Activated naive CD8-positive, alpha-beta T cell treated with anti-CD3 and anti-CD28 coated beads, Interleukin-2, amount 50 U/mL, for 24 hours (primary cell): ENCODE measurements at regions not wholly inside any gene's neighbourhood (a gene's known extent, or its start where the extent isn't known, plus 50 kb on each side); places are given as distances from the start of the nearest gene placed in this dataset.
A peak's percentile ranks its signal among the peaks of the same experiment; 100 is the strongest.

Experiments used
- ATAC-seq: fragments of 150-1000 bp; cut with Tn5 transposase; one replicate; pipeline ENCODE4 v1.10.0; 2021
- DNase-seq: peaks from one replicate; pipeline ENCODE4 v3.0.0; 2021
- H3K27ac Mint-ChIP-seq: one replicate; pipeline ENCODE4 v1.8.0; 2021; ENCODE audit warnings: mild to moderate bottlenecking, mixed read lengths
- H3K27me3 Mint-ChIP-seq: one replicate; pipeline ENCODE4 v1.8.0; 2021; ENCODE audit warnings: mixed read lengths
- H3K36me3 Mint-ChIP-seq: one replicate; pipeline ENCODE4 v1.8.0; 2021; ENCODE audit warnings: low read depth, mixed read lengths
- H3K4me1 Mint-ChIP-seq: one replicate; pipeline ENCODE4 v1.8.0; 2021; ENCODE audit warnings: mixed read lengths
- H3K4me3 Mint-ChIP-seq: one replicate; pipeline ENCODE4 v1.8.0; 2021; ENCODE audit warnings: mild to moderate bottlenecking, moderate library complexity, mixed read lengths
- H3K9me3 Mint-ChIP-seq: one replicate; pipeline ENCODE4 v1.8.0; 2021; ENCODE audit warnings: mixed read lengths

DNA sequence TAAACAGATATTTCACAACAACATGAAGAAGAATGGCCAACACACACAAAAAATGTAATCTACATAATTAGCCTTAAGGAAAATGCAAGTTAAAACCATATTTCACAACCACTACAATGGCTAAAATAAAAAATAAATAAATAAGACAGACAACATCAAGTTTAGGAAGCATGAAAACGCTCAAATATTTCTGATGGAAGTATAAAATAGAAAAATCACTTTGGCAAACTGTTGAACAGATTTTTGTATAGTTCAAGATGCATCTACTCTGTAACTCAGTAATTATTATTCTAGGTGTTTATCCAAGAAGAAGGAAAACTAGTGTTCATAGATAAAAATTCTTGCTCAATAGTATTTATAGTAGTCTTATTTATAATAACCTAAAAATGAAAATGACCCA is 1410.1 kb upstream of the ADGRB3 start:
- H3K9me3 Mint-ChIP-seq: peaks cover 14% of the 10 kb centered on the region
- ATAC-seq (no peak), DNase-seq (no peak)
- no peaks in the 10 kb centered on the region for H3K27me3 Mint-ChIP-seq
- H3K27ac Mint-ChIP-seq: no peak overlapping the region
- H3K4me3 Mint-ChIP-seq: no peak overlapping the region
- no peaks in the 10 kb centered on the region for H3K4me1 Mint-ChIP-seq
- no peaks in the 10 kb centered on the region for H3K36me3 Mint-ChIP-seq

DNA sequence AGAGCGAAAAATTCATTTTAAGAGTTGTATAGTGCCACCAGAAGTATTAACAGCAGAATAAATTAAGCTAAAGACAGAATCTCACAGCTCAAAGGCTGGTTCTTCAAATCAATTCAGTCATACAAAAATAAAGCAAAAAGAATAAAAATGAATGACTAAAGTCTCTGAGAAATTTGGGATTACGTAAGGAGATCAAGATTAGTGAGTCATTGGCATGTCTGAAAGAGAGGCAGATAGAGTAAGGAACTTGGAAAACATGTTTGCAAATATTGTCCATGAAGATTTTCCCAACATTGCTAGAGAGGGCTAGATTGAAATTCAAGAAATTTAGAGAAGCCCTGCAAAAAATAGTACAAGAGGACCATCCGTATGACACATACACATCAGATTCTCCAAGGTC is 1413.9 kb upstream of the ADGRB3 start:
- no peaks in the 10 kb centered on the region for H3K4me1 Mint-ChIP-seq
- H3K4me3 Mint-ChIP-seq: no peak overlapping the region
- H3K9me3 Mint-ChIP-seq: peaks cover 4% of the 10 kb centered on the region
- no peak overlapping the region for H3K27ac Mint-ChIP-seq
- no peaks in the 10 kb centered on the region for H3K27me3 Mint-ChIP-seq
- ATAC-seq (no peak), DNase-seq (no peak)
- H3K36me3 Mint-ChIP-seq: no peaks in the 10 kb centered on the region

DNA sequence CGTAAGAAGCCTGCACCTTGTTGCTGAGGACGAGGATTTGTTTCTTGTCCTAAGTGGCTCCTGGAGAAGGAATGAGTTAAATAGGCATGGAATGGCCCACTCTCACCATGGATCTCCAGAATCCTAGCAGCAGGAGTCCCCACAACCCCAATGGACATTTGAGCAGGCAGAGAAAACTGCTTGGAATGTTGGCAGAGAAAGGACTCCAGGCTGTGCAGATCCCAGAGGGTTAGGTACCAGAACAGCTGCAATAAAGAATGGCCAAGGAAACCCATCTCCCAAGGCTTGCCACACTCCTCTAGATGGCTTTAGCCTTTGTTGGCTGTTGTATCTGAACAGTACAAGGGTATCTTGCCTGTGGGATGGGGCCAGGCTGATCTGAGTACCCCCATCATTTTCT is 1415.7 kb upstream of the ADGRB3 start:
- Mint-ChIP-seq H3K4me1 (no peaks in the 10 kb centered on the region), H3K9me3 (peaks cover 4% of the 10 kb centered on the region), H3K27ac (no peak overlapping the region), H3K27me3 (no peaks in the 10 kb centered on the region), H3K4me3 (no peak overlapping the region), H3K36me3 (no peaks in the 10 kb centered on the region)
- no peak for DNase-seq
- ATAC-seq: peak; percentile 10

DNA sequence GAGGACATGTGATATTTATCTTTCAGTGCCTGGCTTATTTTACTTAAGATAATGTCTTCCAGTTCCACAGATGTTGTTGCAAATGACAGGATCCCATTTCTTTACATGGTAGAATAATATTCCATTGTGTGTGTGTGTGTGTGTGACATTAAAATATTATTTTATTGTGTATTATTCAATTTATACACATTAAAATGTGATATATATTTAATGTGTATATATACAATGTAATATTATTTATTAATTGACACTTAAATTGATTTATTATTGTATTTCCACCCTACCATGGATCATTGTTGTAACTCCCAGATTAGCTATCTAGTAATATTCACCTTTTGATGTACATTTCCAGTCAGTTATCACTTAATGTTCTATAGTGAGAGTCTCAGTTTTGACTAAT is 1422.5 kb upstream of the ADGRB3 start:
- no peaks in the 10 kb centered on the region for H3K36me3 Mint-ChIP-seq
- DNase-seq (no peak), ATAC-seq (no peak)
- peaks cover 3% of the 10 kb centered on the region for H3K9me3 Mint-ChIP-seq
- H3K27ac Mint-ChIP-seq: no peak overlapping the region
- no peaks in the 10 kb centered on the region for H3K27me3 Mint-ChIP-seq
- H3K4me1 Mint-ChIP-seq: no peaks in the 10 kb centered on the region
- no peak overlapping the region for H3K4me3 Mint-ChIP-seq

DNA sequence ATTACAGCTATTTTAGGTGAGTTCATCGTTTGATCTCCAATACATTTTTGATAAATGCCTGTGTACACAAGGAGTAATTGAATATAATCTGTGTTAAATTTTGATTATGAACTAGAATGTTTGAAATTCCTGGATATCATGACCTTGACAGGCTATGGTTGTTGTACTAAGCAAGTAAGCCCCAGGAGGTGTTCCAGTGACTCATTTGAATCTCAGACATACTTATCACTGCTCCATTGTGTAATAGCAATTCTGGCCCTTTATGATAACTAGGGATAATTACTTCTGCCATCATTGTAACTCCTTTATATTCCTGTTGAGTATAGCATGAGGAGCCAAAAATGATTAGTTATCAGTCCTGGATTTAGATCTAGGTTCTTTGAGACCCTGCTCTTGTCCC is 1424.6 kb upstream of the ADGRB3 start:
- Mint-ChIP-seq H3K27ac (no peak overlapping the region), H3K4me1 (no peaks in the 10 kb centered on the region), H3K27me3 (no peaks in the 10 kb centered on the region), H3K9me3 (peaks cover 3% of the 10 kb centered on the region), H3K36me3 (no peaks in the 10 kb centered on the region), H3K4me3 (no peak overlapping the region)
- DNase-seq (no peak), ATAC-seq (no peak)

DNA sequence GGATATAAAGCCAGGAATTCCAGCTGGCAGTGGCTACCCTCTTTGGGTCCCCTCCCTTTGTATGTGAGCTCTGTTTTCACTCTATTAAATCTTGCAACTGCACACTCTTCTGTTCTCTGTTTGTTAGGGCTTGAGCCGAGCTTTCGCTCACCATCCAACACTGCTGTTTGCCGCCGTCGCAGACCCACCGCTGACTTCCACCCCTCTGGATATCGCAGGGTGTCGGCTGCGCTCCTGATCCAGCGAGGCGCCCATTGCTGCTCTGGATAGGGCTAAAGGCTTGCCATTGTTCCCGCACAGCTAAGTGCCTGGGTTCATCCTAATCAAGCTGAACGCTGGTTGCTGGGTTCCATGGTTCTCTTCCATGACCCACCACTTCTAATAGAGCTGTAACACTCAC is 1433.5 kb upstream of the ADGRB3 start:
- no peak for DNase-seq
- no peaks in the 10 kb centered on the region for H3K36me3 Mint-ChIP-seq
- no peaks in the 10 kb centered on the region for H3K4me1 Mint-ChIP-seq
- no peaks in the 10 kb centered on the region for H3K9me3 Mint-ChIP-seq
- no peak for ATAC-seq
- no peak overlapping the region for H3K4me3 Mint-ChIP-seq
- no peak overlapping the region for H3K27ac Mint-ChIP-seq
- H3K27me3 Mint-ChIP-seq: no peaks in the 10 kb centered on the region

DNA sequence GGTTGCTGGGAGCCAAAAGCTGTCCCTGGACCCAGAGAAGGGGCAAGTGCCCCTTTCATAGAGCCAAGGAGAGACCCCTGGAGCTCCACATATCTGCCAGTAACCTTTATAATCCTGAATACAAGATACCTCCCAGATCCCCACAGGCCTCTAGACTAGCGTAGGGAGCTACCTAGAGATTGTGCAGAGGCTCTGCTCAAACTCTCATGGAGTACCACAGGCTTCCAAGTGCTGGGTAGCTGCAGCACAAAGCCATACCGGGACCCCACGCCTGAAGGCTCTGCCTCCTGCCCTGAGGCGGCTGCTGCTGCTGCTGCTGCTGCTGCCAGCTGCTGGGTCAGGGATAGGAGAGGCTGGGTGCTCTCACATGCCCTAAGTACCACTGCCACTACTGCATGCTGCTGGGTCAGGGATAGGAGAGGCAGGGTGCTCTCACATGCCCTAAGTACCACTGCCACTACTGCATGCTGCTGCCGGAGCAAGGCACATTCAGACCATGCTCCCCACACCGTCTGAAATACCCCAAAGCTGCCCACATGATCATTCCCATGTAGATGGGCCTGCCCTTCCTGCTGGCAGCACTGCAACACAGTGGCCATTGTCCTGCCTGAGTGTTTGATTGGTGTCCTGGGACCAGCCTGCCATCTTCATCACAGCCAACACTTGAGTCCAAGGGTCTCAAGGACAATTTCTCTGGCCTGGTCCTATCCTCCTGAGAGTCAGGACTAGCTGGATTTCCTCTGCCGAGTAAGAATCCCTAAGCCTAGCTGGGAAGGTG is 1434.3 kb upstream of the ADGRB3 start:
- no peak overlapping the region for H3K4me3 Mint-ChIP-seq
- H3K4me1 Mint-ChIP-seq: no peaks in the 10 kb centered on the region
- H3K9me3 Mint-ChIP-seq: no peaks in the 10 kb centered on the region
- ATAC-seq (no peak), DNase-seq (no peak)
- H3K36me3 Mint-ChIP-seq: no peaks in the 10 kb centered on the region
- no peaks in the 10 kb centered on the region for H3K27me3 Mint-ChIP-seq
- no peak overlapping the region for H3K27ac Mint-ChIP-seq

DNA sequence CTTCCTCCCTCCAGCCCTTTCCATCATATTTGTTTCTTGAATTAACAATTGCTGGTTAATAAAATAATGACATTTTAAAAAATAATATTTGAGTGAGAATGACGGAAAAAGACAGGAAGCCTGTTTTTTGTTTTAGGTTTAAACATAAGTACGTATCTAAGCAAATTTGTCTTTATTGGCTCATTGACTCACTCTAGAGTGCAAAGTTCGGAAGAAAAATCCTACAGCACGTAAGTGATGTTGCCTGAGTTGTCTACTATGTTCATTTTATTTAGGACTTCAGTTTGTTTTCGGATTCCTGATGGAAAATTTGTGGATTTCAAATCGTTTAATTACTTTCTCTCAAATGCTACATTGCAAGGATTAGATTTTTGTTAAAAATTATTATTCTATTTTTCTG is 1435.7 kb upstream of the ADGRB3 start:
- no peaks in the 10 kb centered on the region for H3K9me3 Mint-ChIP-seq
- DNase-seq (no peak), ATAC-seq (no peak)
- no peaks in the 10 kb centered on the region for H3K36me3 Mint-ChIP-seq
- H3K4me1 Mint-ChIP-seq: no peaks in the 10 kb centered on the region
- no peak overlapping the region for H3K27ac Mint-ChIP-seq
- H3K27me3 Mint-ChIP-seq: no peaks in the 10 kb centered on the region
- no peak overlapping the region for H3K4me3 Mint-ChIP-seq

DNA sequence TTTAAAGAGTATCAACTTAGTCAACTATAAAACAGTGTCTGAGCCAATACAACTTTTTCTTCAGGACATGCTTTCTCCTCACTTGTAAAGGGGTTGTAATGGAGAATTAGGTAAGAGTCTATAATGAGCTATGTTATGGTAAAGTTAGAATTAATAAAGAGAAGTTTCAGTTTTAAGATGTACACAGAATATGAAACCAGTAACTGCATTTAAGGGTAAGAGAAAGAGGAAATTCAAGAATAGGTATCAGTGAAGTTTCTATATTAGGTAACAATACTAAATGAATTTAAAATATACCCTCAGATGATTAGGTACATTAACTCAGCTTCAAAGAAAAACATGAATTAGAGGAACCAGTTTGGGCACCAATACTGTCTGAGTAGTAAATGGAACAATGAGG is 1444.3 kb upstream of the ADGRB3 start:
- no peak overlapping the region for H3K27ac Mint-ChIP-seq
- H3K9me3 Mint-ChIP-seq: peaks cover 4% of the 10 kb centered on the region
- H3K4me3 Mint-ChIP-seq: no peak overlapping the region
- ATAC-seq (no peak), DNase-seq (no peak)
- no peaks in the 10 kb centered on the region for H3K4me1 Mint-ChIP-seq
- H3K27me3 Mint-ChIP-seq: no peaks in the 10 kb centered on the region
- H3K36me3 Mint-ChIP-seq: no peaks in the 10 kb centered on the region

DNA sequence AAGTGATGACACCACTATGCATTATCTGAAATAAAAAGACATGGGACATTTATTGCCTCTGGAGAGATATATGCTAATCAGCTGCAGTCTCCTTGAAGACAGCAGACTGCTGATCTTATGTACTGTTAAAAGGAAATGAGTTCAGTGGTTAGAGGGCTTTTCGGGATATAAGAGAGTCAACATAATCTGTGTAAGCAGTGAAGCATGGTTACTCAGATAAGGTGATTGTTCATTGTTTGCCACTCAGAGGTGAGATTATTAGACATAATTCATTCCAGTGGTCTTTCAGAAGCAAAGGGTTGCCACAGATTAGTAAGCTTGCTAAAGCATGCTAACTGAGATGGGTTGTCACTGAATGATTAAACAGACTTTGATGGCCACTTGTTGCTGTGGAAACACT is 1450.7 kb upstream of the ADGRB3 start:
- DNase-seq: no peak
- Mint-ChIP-seq H3K27ac (no peak overlapping the region), H3K36me3 (no peaks in the 10 kb centered on the region)

DNA sequence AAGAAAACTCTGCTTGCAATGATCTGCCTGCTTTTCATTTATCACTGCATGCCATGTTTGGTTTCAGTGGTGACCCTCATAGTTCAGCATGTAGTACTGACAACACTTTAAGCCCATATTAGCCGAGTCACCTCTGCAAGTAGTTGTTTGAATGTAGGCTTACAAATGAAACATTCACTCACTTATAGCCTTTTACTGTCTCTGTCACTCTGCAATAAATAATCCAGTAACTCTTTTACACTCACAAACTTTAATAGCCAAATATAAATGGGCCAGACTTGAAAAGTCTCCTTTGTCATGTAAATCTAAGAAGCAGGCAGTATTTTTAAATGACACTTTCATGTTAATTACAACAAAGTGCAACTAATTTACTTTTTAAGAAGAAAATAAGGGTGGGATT is 1460.0 kb upstream of the ADGRB3 start:
- H3K4me1 Mint-ChIP-seq: no peaks in the 10 kb centered on the region
- ATAC-seq (no peak), DNase-seq (no peak)
- no peaks in the 10 kb centered on the region for H3K27me3 Mint-ChIP-seq
- H3K4me3 Mint-ChIP-seq: no peak overlapping the region
- no peaks in the 10 kb centered on the region for H3K36me3 Mint-ChIP-seq
- peaks cover 6% of the 10 kb centered on the region for H3K9me3 Mint-ChIP-seq
- no peak overlapping the region for H3K27ac Mint-ChIP-seq

More for the DNA sequence above, 1450.7 kb upstream of the ADGRB3 start:
- Mint-ChIP-seq H3K9me3 (peaks cover 4% of the 10 kb centered on the region), H3K27me3 (no peaks in the 10 kb centered on the region), H3K4me1 (no peaks in the 10 kb centered on the region), H3K4me3 (no peak overlapping the region)
- ATAC-seq: no peak

DNA sequence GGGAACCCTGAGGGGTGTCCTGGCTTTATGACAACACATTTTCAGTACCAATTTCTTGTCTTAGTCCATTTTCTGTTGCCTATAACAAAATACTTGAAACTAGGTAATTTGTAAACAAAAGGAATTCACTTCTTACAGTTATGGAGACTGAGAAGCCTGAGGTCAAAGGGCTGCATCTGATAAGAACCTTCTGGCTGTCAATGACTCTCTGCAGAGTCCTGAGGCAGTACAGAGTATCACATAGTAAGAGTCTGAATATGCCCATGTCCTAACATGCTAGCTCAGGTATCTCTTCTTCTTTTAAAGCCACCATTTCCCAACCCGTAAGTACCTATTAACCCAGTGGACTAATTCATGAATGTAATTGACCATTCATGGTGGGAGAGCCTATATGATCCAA is 1458.6 kb upstream of the EYS start:
- H3K4me1 Mint-ChIP-seq: no peaks in the 10 kb centered on the region
- no peaks in the 10 kb centered on the region for H3K36me3 Mint-ChIP-seq
- ATAC-seq: no peak
- no peak for DNase-seq
- H3K27ac Mint-ChIP-seq: no peak overlapping the region
- H3K4me3 Mint-ChIP-seq: no peak overlapping the region
- H3K27me3 Mint-ChIP-seq: no peaks in the 10 kb centered on the region
- peaks cover 13% of the 10 kb centered on the region for H3K9me3 Mint-ChIP-seq

DNA sequence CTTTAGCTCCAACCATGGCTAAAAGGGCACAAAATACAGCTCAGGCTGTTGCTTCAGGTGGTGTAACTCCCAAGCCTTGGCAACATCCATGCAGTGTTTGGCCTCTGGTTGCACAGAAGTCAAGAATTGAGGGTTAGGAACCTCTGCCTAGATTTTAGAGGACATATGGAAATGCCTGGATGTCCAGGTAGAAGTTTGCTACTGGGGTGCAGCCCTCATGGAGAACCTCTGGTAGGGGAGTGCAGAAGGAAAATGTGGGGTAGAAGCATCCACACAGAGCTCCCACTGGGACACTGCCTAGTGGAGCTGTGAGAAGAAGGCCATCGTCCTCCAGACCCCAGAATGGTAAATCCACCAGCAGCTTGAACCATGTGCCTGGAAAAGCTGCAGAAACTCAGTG is 1453.8 kb upstream of the EYS start:
- peaks cover 16% of the 10 kb centered on the region for H3K9me3 Mint-ChIP-seq
- H3K4me1 Mint-ChIP-seq: no peaks in the 10 kb centered on the region
- H3K36me3 Mint-ChIP-seq: no peaks in the 10 kb centered on the region
- ATAC-seq: no peak
- DNase-seq: no peak
- no peaks in the 10 kb centered on the region for H3K27me3 Mint-ChIP-seq
- H3K27ac Mint-ChIP-seq: no peak overlapping the region
- H3K4me3 Mint-ChIP-seq: no peak overlapping the region

DNA sequence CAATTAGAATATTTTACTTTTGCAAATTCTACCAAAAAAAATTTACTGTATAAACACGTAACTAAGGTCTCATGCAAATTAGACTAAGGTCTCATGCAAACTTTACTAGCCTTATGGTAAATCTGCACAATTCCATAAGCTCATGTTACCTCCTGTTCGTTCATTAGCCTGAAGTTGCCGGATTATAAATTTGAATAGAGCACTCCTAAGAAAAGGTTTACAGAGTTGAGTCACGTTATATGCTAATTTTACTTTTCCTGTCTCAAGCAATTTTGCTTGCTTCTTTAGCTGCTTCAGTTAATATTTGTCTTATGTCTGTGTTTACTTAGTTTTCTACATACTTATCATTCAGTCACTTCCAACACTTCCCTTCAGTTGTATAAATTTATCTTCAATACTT is 1434.0 kb upstream of the EYS start:
- Mint-ChIP-seq H3K9me3 (no peaks in the 10 kb centered on the region), H3K27ac (no peak overlapping the region), H3K4me1 (no peaks in the 10 kb centered on the region), H3K4me3 (no peak overlapping the region), H3K36me3 (no peaks in the 10 kb centered on the region), H3K27me3 (no peaks in the 10 kb centered on the region)
- DNase-seq (no peak), ATAC-seq (no peak)

DNA sequence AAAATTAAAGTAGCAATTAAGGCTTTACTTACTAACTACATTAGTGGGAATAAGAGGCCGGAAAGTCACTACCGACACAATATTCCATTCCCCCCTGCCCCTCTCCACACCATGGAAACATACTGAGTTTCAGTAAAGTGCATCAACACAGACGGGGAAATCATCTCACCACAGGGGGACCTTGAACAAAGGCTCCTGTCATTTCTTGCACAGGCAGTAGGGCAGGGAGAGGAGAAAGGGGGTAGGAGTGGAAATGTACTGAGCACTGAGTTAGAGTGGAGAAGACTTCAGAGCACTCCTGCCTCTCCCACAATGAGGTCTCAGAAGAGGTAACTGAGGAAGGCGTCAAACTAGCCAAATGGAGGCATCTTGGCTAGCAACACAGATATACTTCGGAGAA is 1426.9 kb upstream of the EYS start:
- ATAC-seq (no peak), DNase-seq (no peak)
- H3K36me3 Mint-ChIP-seq: no peaks in the 10 kb centered on the region
- no peak overlapping the region for H3K27ac Mint-ChIP-seq
- no peaks in the 10 kb centered on the region for H3K27me3 Mint-ChIP-seq
- no peak overlapping the region for H3K4me3 Mint-ChIP-seq
- peaks cover 3% of the 10 kb centered on the region for H3K9me3 Mint-ChIP-seq
- no peaks in the 10 kb centered on the region for H3K4me1 Mint-ChIP-seq

DNA sequence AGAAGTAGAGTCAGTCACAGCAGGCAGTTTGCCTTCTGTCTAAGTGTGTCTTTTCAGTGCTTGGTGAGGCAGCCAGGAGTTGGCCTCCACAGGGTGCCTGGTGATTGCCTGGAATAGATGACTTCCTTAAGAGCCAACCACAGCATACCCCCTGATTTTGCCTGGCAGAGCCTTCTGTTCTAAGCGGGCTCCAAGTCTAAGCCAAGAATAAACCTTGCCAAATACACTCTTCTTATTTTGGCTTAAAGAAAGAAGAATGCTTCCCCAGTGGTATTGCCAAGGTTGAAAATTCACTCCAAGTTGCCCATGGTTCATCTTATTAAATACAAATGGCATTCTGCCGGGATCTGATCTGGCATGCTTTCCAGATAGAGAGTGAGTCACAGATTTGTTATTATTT is 1424.8 kb upstream of the EYS start:
- H3K36me3 Mint-ChIP-seq: no peaks in the 10 kb centered on the region
- ATAC-seq (no peak), DNase-seq (no peak)
- H3K27ac Mint-ChIP-seq: no peak overlapping the region
- no peak overlapping the region for H3K4me3 Mint-ChIP-seq
- H3K9me3 Mint-ChIP-seq: peaks cover 3% of the 10 kb centered on the region
- H3K4me1 Mint-ChIP-seq: no peaks in the 10 kb centered on the region
- H3K27me3 Mint-ChIP-seq: no peaks in the 10 kb centered on the region
